ENCODE measurements at regions not wholly inside any gene's neighbourhood (a gene's known extent, or its start where the extent isn't known, plus 50 kb on each side); places are given as distances from the start of the nearest gene placed in this dataset.

- H3K4me3 ChIP-seq = no peak overlapping the region
- no peaks in the 10 kb centered on the region for H3K4me1 ChIP-seq
- no peak overlapping the region for H3K27ac ChIP-seq
- no peaks in the 10 kb centered on the region for H3K27me3 ChIP-seq
- 83 to 100% methylated on average over 1 of the region's 1 CpG for WGBS, 2 donors (ENCODE audit: low coverage in 1 of 2)
- H3K9me3 ChIP-seq = peaks cover 0 to 25% (median 0%) of the 10 kb centered on the region in 3 donors
- no peaks in the 10 kb centered on the region for H3K36me3 ChIP-seq
- no peak for ATAC-seq
- TF ChIP-seq POLR2A (IDR thresholded peaks at IDR 0.05) = no peak
- TF ChIP-seq EP300 (IDR thresholded peaks at IDR 0.05) = no peak
- no peak for TF ChIP-seq POLR2AphosphoS5 (IDR thresholded peaks at IDR 0.05)
- TF ChIP-seq CTCF (IDR thresholded peaks at IDR 0.05) = no peak
Measured at GRCh38 chr7:124295289-124295688, 262.4 kb upstream of the TMEM229A start.

GRCh38 chr7:124284937-124285336 lies 252.1 kb upstream of the TMEM229A start:
- Histone ChIP-seq H3K4me1 (no peaks in the 10 kb centered on the region), H3K4me3 (no peak overlapping the region), H3K27ac (no peak overlapping the region), H3K27me3 (no peaks in the 10 kb centered on the region), H3K9me3 (no peaks in the 10 kb centered on the region), H3K36me3 (no peaks in the 10 kb centered on the region)
- WGBS, 2 donors (ENCODE audit: low coverage in 1 of 2) = 25 to 67% methylated on average over 1 of the region's 1 CpG
- TF ChIP-seq POLR2A (IDR thresholded peaks at IDR 0.05) (no peak), POLR2AphosphoS5 (IDR thresholded peaks at IDR 0.05) (no peak), CTCF (IDR thresholded peaks at IDR 0.05) (no peak), EP300 (IDR thresholded peaks at IDR 0.05) (no peak)
- no peak for ATAC-seq

- no peak overlapping the region for H3K4me3 ChIP-seq
- no peak for ATAC-seq
- no peaks in the 10 kb centered on the region for H3K9me3 ChIP-seq
- no peaks in the 10 kb centered on the region for H3K36me3 ChIP-seq
- no peak for TF ChIP-seq POLR2AphosphoS5 (IDR thresholded peaks at IDR 0.05)
- no peak for TF ChIP-seq EP300 (IDR thresholded peaks at IDR 0.05)
- no peak for TF ChIP-seq CTCF (IDR thresholded peaks at IDR 0.05)
- no peak for TF ChIP-seq POLR2A (IDR thresholded peaks at IDR 0.05)
- WGBS, 2 donors (ENCODE audit: low coverage in 1 of 2) = 85 to 88% methylated on average over 3 of the region's 3 CpGs
- H3K27ac ChIP-seq = no peak overlapping the region
- H3K27me3 ChIP-seq = no peaks in the 10 kb centered on the region
- no peaks in the 10 kb centered on the region for H3K4me1 ChIP-seq
Measured at GRCh38 chr7:124276005-124276622, 243.2 kb upstream of the TMEM229A start.

- ATAC-seq = no peak
- Histone ChIP-seq H3K9me3 (no peaks in the 10 kb centered on the region), H3K4me3 (no peak overlapping the region), H3K36me3 (no peaks in the 10 kb centered on the region), H3K4me1 (no peaks in the 10 kb centered on the region), H3K27ac (no peak overlapping the region), H3K27me3 (no peaks in the 10 kb centered on the region)
- 45 to 54% methylated on average over 3 of the region's 3 CpGs for WGBS, 2 donors (ENCODE audit: low coverage in 1 of 2)
- TF ChIP-seq POLR2AphosphoS5 (IDR thresholded peaks at IDR 0.05) = no peak
- no peak for TF ChIP-seq POLR2A (IDR thresholded peaks at IDR 0.05)
- no peak for TF ChIP-seq EP300 (IDR thresholded peaks at IDR 0.05)
- TF ChIP-seq CTCF (IDR thresholded peaks at IDR 0.05) = no peak
Measured at GRCh38 chr7:124275411-124275810, 242.5 kb upstream of the TMEM229A start.

GRCh38 chr7:124269774-124270173 lies 236.9 kb upstream of the TMEM229A start:
- ATAC-seq = no peak
- Histone ChIP-seq H3K4me1 (no peaks in the 10 kb centered on the region), H3K9me3 (no peaks in the 10 kb centered on the region), H3K4me3 (no peak overlapping the region), H3K27ac (no peak overlapping the region), H3K36me3 (no peaks in the 10 kb centered on the region), H3K27me3 (no peaks in the 10 kb centered on the region)
- TF ChIP-seq POLR2AphosphoS5 (IDR thresholded peaks at IDR 0.05) (no peak), CTCF (IDR thresholded peaks at IDR 0.05) (no peak), POLR2A (IDR thresholded peaks at IDR 0.05) (no peak), EP300 (IDR thresholded peaks at IDR 0.05) (no peak)
